IMR-90 (cell line): ENCODE measurements at regions not wholly inside any gene's neighbourhood (a gene's known extent, or its start where the extent isn't known, plus 50 kb on each side); places are given as distances from the start of the nearest gene placed in this dataset.

Source experiments
- ATAC-seq: fragments of 200-7000 bp; cut with Tn5 transposase; 2 replicates; pipeline ENCODE4 v1.9.1; 2020; ENCODE audit warnings: low read depth, mild to moderate bottlenecking, moderate library complexity
- BruUV-seq: library from RNA; stranded (reverse); fragments of 400-500 nt; replicated peaks from 2 replicates; lab custom pipeline; 2021; lab: Mats Ljungman, UMichigan
- CTCF ChIA-PET: fragments of 300-600 bp; formaldehyde crosslinking; extraction: SDS; loops from one replicate; lab custom pipeline; 2021; ENCODE audit warnings: antibody characterized with exemption; lab: Yijun Ruan, JAX
- POLR2A ChIA-PET: fragments of 300-600 bp; sonication (Branson Sonifier 250); formaldehyde crosslinking; loops from one replicate; lab custom pipeline; 2022; ENCODE audit warnings: antibody characterized with exemption; ENCODE audit not compliant: unreplicated experiment; lab: Charles Lee
- DNase-seq: peaks from one replicate; pipeline ENCODE4 v3.0.0; 2013
- H2AFZ ChIP-seq: replicated peaks from 2 replicates; pipeline ENCODE3; 2013; ENCODE audit warnings: low read length, mild to moderate bottlenecking; ENCODE audit not compliant: poor library complexity
- H2AK5ac ChIP-seq: 2 replicates; pipeline ENCODE4 v1.6.1; 2013; ENCODE audit warnings: low read depth, low read length, inconsistent platforms
- H2AK9ac ChIP-seq: replicated peaks from 2 replicates; pipeline ENCODE3; 2013; ENCODE audit warnings: mild to moderate bottlenecking, low read depth, low read length, moderate library complexity; ENCODE audit not compliant: poor library complexity
- H2BK120ac ChIP-seq: 2 replicates; pipeline ENCODE4 v1.6.1; 2013; ENCODE audit warnings: low read depth, low read length, inconsistent platforms
- H2BK15ac ChIP-seq: 3 replicates; pipeline ENCODE4 v1.6.1; 2013; ENCODE audit warnings: low read depth, low read length, inconsistent platforms
- H2BK20ac ChIP-seq: 2 replicates; pipeline ENCODE4 v1.6.1; 2013; ENCODE audit warnings: low read depth, mild to moderate bottlenecking, inconsistent platforms, low read length, moderate library complexity
- H2BK5ac ChIP-seq: 2 replicates; pipeline ENCODE4 v1.6.1; 2013; ENCODE audit warnings: mild to moderate bottlenecking, low read depth, low read length, inconsistent platforms; ENCODE audit not compliant: poor library complexity, severe bottlenecking
- H3K14ac ChIP-seq: replicated peaks from 2 replicates; pipeline ENCODE4 v1.6.1; 2013; ENCODE audit warnings: low read depth, low read length, inconsistent platforms
- H3K18ac ChIP-seq: 2 replicates; pipeline ENCODE4 v1.6.1; 2013; ENCODE audit warnings: low read depth, low read length, control low read depth
- H3K23ac ChIP-seq: 2 replicates; pipeline ENCODE4 v1.6.1; 2013; ENCODE audit warnings: low read depth, low read length, inconsistent platforms
- H3K27ac ChIP-seq: 2 replicates; pipeline ENCODE4 v1.5.1; 2013; ENCODE audit warnings: mild to moderate bottlenecking, control low read depth, low read length; ENCODE audit not compliant: insufficient read depth
- H3K27me3 ChIP-seq: 2 replicates; pipeline ENCODE4 v1.6.1; 2013; ENCODE audit warnings: low read length; ENCODE audit not compliant: control insufficient read depth, insufficient read depth
- H3K36me3 ChIP-seq: 2 replicates; pipeline ENCODE4 v1.6.1; 2013; ENCODE audit warnings: low read length, mixed read lengths; ENCODE audit not compliant: control insufficient read depth, insufficient read depth
- H3K4ac ChIP-seq: 2 replicates; pipeline ENCODE4 v1.6.1; 2013; ENCODE audit warnings: low read depth, low read length, inconsistent platforms
- H3K4me1 ChIP-seq: 2 replicates; pipeline ENCODE4 v1.6.1; 2013; ENCODE audit warnings: low read length, mixed read lengths; ENCODE audit not compliant: control insufficient read depth, insufficient read depth
- H3K4me2 ChIP-seq: 2 replicates; pipeline ENCODE4 v1.6.1; 2013; ENCODE audit warnings: low read depth, mild to moderate bottlenecking, control low read depth, low read length, moderate library complexity
- H3K4me3 ChIP-seq: 2 replicates; pipeline ENCODE4 v1.5.1; 2013; ENCODE audit warnings: low read depth, mild to moderate bottlenecking, control low read depth, low read length, moderate library complexity; ENCODE audit not compliant: insufficient read depth
- H3K56ac ChIP-seq: 2 replicates; pipeline ENCODE4 v1.6.1; 2013; ENCODE audit warnings: low read length, inconsistent platforms; ENCODE audit not compliant: insufficient read depth; ENCODE audit errors: extremely low read depth
- H3K79me1 ChIP-seq, 2 experiments: 2 replicates each; pipeline ENCODE4 v1.6.1; 2013; ENCODE audit warnings: low read length in 2 of 2, inconsistent platforms in 1 of 2, low read depth in 1 of 2
- H3K9ac ChIP-seq: 2 replicates; pipeline ENCODE4 v1.6.1; 2013; ENCODE audit warnings: low read depth, low read length, control low read depth
- H3K9me1 ChIP-seq: 2 replicates; pipeline ENCODE4 v1.6.1; 2013; ENCODE audit warnings: low read length, inconsistent platforms; ENCODE audit not compliant: insufficient read depth
- H3K9me3 ChIP-seq: 2 replicates; pipeline ENCODE4 v1.6.1; 2013; ENCODE audit warnings: low read length; ENCODE audit not compliant: control insufficient read depth, insufficient read depth
- H4K20me1 ChIP-seq: 2 replicates; pipeline ENCODE4 v1.6.1; 2013; ENCODE audit warnings: low read length, inconsistent platforms; ENCODE audit not compliant: insufficient read depth
- H4K5ac ChIP-seq: 2 replicates; pipeline ENCODE4 v1.6.1; 2013; ENCODE audit warnings: mild to moderate bottlenecking, low read depth, low read length, control low read depth
- H4K8ac ChIP-seq, 2 experiments: 2 replicates each; pipeline ENCODE4 v1.6.1; 2013; ENCODE audit warnings: low read depth in 2 of 2, low read length in 2 of 2, control low read depth in 1 of 2, inconsistent platforms in 1 of 2
- H4K91ac ChIP-seq: 2 replicates; pipeline ENCODE4 v1.6.1; 2013; ENCODE audit warnings: low read depth, low read length, inconsistent platforms; ENCODE audit not compliant: insufficient read depth
- ELK1 ChIP-seq: fragments of 150-350 bp; IDR thresholded peaks from 2 replicates; pipeline ENCODE4 v1.6.1; 2016; ENCODE audit warnings: low read depth, mild to moderate bottlenecking, low read length, moderate library complexity, borderline replicate concordance
- WGBS, 2 experiments: methylation state at CpG; one replicate each; pipeline versions ENCODE4 v1.1.5 to v1.1.7; 2013; ENCODE audit warnings: missing lambda C conversion rate in 2 of 2; ENCODE audit not compliant: insufficient read length in 1 of 2; ENCODE audit errors: extremely low coverage in 2 of 2; 5-methylcytosine and 5-hydroxymethylcytosine counted together
- dilution Hi-C: fragments of 300-500 bp; cut with HindIII; formaldehyde crosslinking; loops from one replicate; pipeline ENCODE4 v1.14.3; 2018; ENCODE audit warnings: low sequenced_read_pairs; ENCODE audit not compliant: unreplicated experiment
- in situ Hi-C: fragments of 300-500 bp; cut with MboI; formaldehyde crosslinking; loops from 3 replicates; pipeline ENCODE4 v1.14.3; 2019; ENCODE audit warnings: low sequenced_read_pairs, inconsistent platforms, mixed read lengths
- intact Hi-C: fragments of 100-400 bp; cut with micrococcal nuclease; formaldehyde crosslinking; loops from 2 replicates; pipeline ENCODE4 v1.10.0; 2022

GRCh38 chr2:225764346-225764745 is 364.8 kb downstream of the NYAP2 start:
- Histone ChIP-seq H3K79me1 (no peaks in the 10 kb centered on the region), H4K20me1 (no peaks in the 10 kb centered on the region), H3K4me1 (no peaks in the 10 kb centered on the region), H3K4me2 (no peak overlapping the region), H3K23ac (no peak overlapping the region), H4K91ac (no peak overlapping the region), H2BK5ac (no peak overlapping the region), H3K9me3 (no peaks in the 10 kb centered on the region), H2AFZ (no peak overlapping the region), H4K5ac (no peak overlapping the region), H4K8ac (no peak overlapping the region), H3K4ac (no peak overlapping the region), H2AK5ac (no peak overlapping the region), H3K14ac (no peak overlapping the region), H3K9me1 (no peaks in the 10 kb centered on the region), H3K56ac (no peak overlapping the region), H2BK120ac (no peak overlapping the region), H3K18ac (no peak overlapping the region), H3K9ac (no peak overlapping the region), H3K36me3 (no peaks in the 10 kb centered on the region), H2AK9ac (no peak overlapping the region), H3K27me3 (no peaks in the 10 kb centered on the region), H2BK15ac (no peak overlapping the region), H2BK20ac (no peak overlapping the region), H3K27ac (no peak overlapping the region), H3K4me3 (no peak overlapping the region)
- in situ Hi-C loops (no loop called here), dilution Hi-C loops (no loop called here), intact Hi-C loops (no loop called here)
- ATAC-seq (no peak), DNase-seq (no peak)
- TF ChIP-seq ELK1: no peak
- ChIA-PET CTCF (interaction anchor here (1.5 kb wide), 1 partner anchor 11 kb away, joined by 3 read pairs; no protein-coding TSS in a partner anchor), POLR2A (no interaction called here)
- 100% methylated on average over 2 of the region's 5 CpGs; no CpG with 5 or more reads in 1 of the 2 experiments for WGBS, 2 experiments
- no TSS peak for BruUV-seq
